ENCODE measurements at regions not wholly inside any gene's neighbourhood (a gene's known extent, or its start where the extent isn't known, plus 50 kb on each side); places are given as distances from the start of the nearest gene placed in this dataset.

DNA sequence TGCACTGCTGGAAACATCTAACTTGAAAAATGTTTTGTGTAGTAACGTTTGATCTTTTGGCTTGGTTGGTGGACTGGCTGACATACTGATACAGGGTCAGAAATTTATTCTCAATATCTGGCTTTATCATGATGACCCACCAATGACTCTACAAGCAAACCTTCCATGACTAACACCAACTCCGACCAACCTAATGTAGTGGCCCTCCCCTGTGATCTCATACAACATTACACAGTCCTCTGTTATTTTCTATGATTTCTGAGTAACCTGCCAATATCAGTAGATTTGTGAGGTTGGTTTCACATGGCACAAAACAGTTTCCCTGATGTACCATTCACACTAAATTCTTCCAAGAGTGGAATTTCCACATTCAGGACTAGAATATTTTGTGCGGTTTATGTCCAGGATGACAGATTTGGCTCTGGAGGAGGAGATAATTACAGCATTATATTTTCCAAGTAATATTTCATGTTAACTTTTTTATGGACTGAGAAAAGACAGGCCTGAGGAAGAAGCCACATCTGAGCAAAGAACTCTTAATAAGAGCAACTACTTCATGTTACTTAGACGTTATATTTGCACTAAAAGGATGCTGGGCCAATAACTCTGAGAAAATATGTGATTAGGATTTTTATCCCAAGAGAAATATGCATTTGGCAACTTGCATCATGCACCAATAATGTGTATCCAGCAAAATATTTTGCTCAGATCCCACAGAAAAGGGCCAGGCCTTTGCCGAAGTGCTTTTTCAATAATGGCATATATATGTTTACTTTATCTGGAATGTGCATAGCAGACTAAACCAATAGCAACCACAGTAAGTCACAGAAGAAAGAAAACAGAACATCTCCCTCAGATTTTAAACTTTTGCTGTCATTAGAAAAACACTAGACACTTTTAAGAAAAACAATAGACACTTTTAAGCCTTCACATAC is 273.4 kb downstream of the KCNN2 start:
- Histone ChIP-seq H3K4me3 (no peak overlapping the region), H3K36me3 (no peaks in the 10 kb centered on the region), H3K4me1 (ENCODE audit: low read depth) (no peaks in the 10 kb centered on the region), H3K9me3 (ENCODE audit: low read depth) (no peaks in the 10 kb centered on the region), H3K27ac (no peak overlapping the region), H3K27me3 (no peaks in the 10 kb centered on the region)
- no peak for TF ChIP-seq CTCF (IDR thresholded peaks at IDR 0.05; ENCODE audit: low read depth, low read length)
- DNase-seq (ENCODE audit: low read depth in 1 of 2, low spot score in 1 of 2): no peak

GRCh38 chr5:114634517-114634916 is 272.6 kb downstream of the KCNN2 start:
- Histone ChIP-seq H3K36me3 (no peaks in the 10 kb centered on the region), H3K4me3 (no peak overlapping the region), H3K4me1 (ENCODE audit: low read depth) (no peaks in the 10 kb centered on the region), H3K27ac (no peak overlapping the region), H3K27me3 (no peaks in the 10 kb centered on the region), H3K9me3 (ENCODE audit: low read depth) (no peaks in the 10 kb centered on the region)
- no peak for DNase-seq (ENCODE audit: low read depth in 1 of 2, low spot score in 1 of 2)
- no peak for TF ChIP-seq CTCF (IDR thresholded peaks at IDR 0.05; ENCODE audit: low read depth, low read length)

GRCh38 chr5:114612406-114612805 is 250.5 kb downstream of the KCNN2 start:
- H3K4me3 ChIP-seq: no peak overlapping the region
- H3K9me3 ChIP-seq (ENCODE audit: low read depth): no peaks in the 10 kb centered on the region
- no peak for TF ChIP-seq CTCF (IDR thresholded peaks at IDR 0.05; ENCODE audit: low read depth, low read length)
- H3K4me1 ChIP-seq (ENCODE audit: low read depth): no peaks in the 10 kb centered on the region
- H3K27me3 ChIP-seq: no peaks in the 10 kb centered on the region
- no peaks in the 10 kb centered on the region for H3K36me3 ChIP-seq
- no peak overlapping the region for H3K27ac ChIP-seq
- no peak for DNase-seq (ENCODE audit: low read depth in 1 of 2, low spot score in 1 of 2)

GRCh38 chr5:114581136-114581535 is 219.3 kb downstream of the KCNN2 start:
- Histone ChIP-seq H3K9me3 (ENCODE audit: low read depth) (no peaks in the 10 kb centered on the region), H3K4me3 (no peak overlapping the region), H3K27ac (no peak overlapping the region), H3K27me3 (no peaks in the 10 kb centered on the region), H3K36me3 (no peaks in the 10 kb centered on the region), H3K4me1 (ENCODE audit: low read depth) (no peaks in the 10 kb centered on the region)
- peak in 1 of 2 donors; percentile 15 for DNase-seq (ENCODE audit: low read depth in 1 of 2, low spot score in 1 of 2)
- no peak for TF ChIP-seq CTCF (IDR thresholded peaks at IDR 0.05; ENCODE audit: low read depth, low read length)

DNA sequence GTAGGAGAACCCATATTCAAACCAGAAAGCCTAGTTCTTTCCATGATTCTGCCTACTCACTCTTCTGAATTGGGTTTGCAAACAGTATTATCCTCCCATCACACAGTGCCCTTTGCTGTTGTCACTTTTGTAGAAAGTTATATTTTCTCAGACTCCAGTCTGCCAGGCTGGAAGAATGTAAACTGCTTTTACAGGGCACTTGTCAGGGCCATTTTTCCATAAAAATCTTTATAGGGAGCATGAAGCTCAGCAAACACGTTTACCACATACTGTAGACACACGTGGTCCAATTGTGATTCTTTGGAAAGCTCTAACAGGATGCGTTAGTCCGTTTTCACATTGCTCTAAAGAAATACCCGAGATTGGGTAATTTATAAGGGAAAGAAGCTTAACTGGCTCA is 204.0 kb downstream of the KCNN2 start:
- no peak for TF ChIP-seq CTCF (IDR thresholded peaks at IDR 0.05; ENCODE audit: low read depth, low read length)
- Histone ChIP-seq H3K36me3 (no peaks in the 10 kb centered on the region), H3K27me3 (no peaks in the 10 kb centered on the region), H3K27ac (no peak overlapping the region), H3K9me3 (ENCODE audit: low read depth) (no peaks in the 10 kb centered on the region), H3K4me3 (no peak overlapping the region), H3K4me1 (ENCODE audit: low read depth) (no peaks in the 10 kb centered on the region)
- no peak for DNase-seq (ENCODE audit: low read depth in 1 of 2, low spot score in 1 of 2)

Measured in cardiac muscle cell (in vitro differentiated cells and primary cell).